SKM-1 (cell line): ENCODE measurements at regions not wholly inside any gene's neighbourhood (a gene's known extent, or its start where the extent isn't known, plus 50 kb on each side); places are given as distances from the start of the nearest gene placed in this dataset.
"Not testable (repeated sequence)": the region's sequence is repeated elsewhere in the genome, so short reads cannot be mapped to it uniquely, and the experiment has no call there.

Experiments used
- DNase-seq: peaks from one replicate; lab custom pipeline; 2025; ENCODE audit not compliant: unreplicated experiment; lab: John Stamatoyannopoulos, UW

- DNase-seq = no peak
Measured at GRCh38 chr6:155887421-155887820, 431.8 kb upstream of the NOX3 start.

- DNase-seq = no peak
Measured at GRCh38 chr6:155883741-155884140, 428.1 kb upstream of the NOX3 start.

GRCh38 chr6:155883334-155883731 lies 427.7 kb upstream of the NOX3 start:
- no peak for DNase-seq

- DNase-seq = no peak
Measured at GRCh38 chr6:155882527-155883333, 427.1 kb upstream of the NOX3 start.

- no peak for DNase-seq
Measured at GRCh38 chr6:155881826-155882526, 426.3 kb upstream of the NOX3 start.

GRCh38 chr6:155880900-155881299 lies 425.3 kb upstream of the NOX3 start:
- no peak for DNase-seq

- no peak for DNase-seq
Measured at GRCh38 chr6:155872961-155873360, 417.3 kb upstream of the NOX3 start.

GRCh38 chr6:155867682-155868081 lies 412.0 kb upstream of the NOX3 start:
- DNase-seq = no peak

GRCh38 chr6:155866676-155867390 lies 411.2 kb upstream of the NOX3 start:
- DNase-seq = not testable (repeated sequence)

- no peak for DNase-seq
Measured at GRCh38 chr6:155861821-155862220, 406.2 kb upstream of the NOX3 start.

GRCh38 chr6:155858906-155859305 lies 403.3 kb upstream of the NOX3 start:
- not testable (repeated sequence) for DNase-seq

- no peak for DNase-seq
Measured at GRCh38 chr6:155854787-155855186, 399.1 kb upstream of the NOX3 start.

GRCh38 chr6:155853011-155853410 lies 397.4 kb upstream of the NOX3 start:
- DNase-seq = no peak

- no peak for DNase-seq
Measured at GRCh38 chr6:155850408-155850841, 394.8 kb upstream of the NOX3 start.

GRCh38 chr6:155847711-155848110 lies 392.1 kb upstream of the NOX3 start:
- DNase-seq = no peak

- no peak for DNase-seq
Measured at GRCh38 chr6:155837474-155837873, 381.8 kb upstream of the NOX3 start.

- no peak for DNase-seq
Measured at GRCh38 chr6:155832596-155832995, 377.0 kb upstream of the NOX3 start.

- no peak for DNase-seq
Measured at GRCh38 chr6:155830531-155830930, 374.9 kb upstream of the NOX3 start.

- no peak for DNase-seq
Measured at GRCh38 chr6:155829646-155830045, 374.0 kb upstream of the NOX3 start.

- no peak for DNase-seq
Measured at GRCh38 chr6:155828989-155829388, 373.4 kb upstream of the NOX3 start.

- DNase-seq = no peak
Measured at GRCh38 chr6:155818698-155819097, 363.1 kb upstream of the NOX3 start.

- DNase-seq = no peak
Measured at GRCh38 chr6:155813548-155813947, 357.9 kb upstream of the NOX3 start.
